Left renal cortex interstitium (tissue), 4 donors: ENCODE measurements at regions not wholly inside any gene's neighbourhood (a gene's known extent, or its start where the extent isn't known, plus 50 kb on each side); places are given as distances from the start of the nearest gene placed in this dataset.

ENCODE experiments used
- DNase-seq, 4 donors: peaks; one replicate each; pipeline ENCODE4 v3.0.0-alpha.2; 2013; ENCODE audit warnings: low read depth in 4 of 4, low spot score in 2 of 4, missing footprints in 1 of 4

DNA sequence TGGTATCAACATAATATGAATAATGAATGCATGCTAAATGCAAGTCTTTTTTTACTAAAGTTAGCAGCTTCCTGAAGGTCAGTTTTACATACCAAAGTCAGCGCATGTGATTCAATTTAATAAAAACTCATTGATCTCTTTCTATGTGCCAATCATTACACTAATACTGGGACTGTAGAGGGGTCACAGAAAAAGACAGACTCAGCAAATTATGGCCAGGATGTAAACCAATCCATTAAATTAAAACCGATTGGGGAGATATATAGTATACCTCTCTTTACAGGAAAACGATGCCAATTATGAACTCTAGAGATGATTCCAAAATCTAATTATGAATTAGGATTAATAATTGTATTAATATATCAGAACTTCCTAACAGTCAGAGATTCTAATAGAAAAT lies 624.4 kb upstream of the PCDH20 start:
- no peak for DNase-seq

GRCh38 chr13:62038214-62038613 lies 622.6 kb upstream of the PCDH20 start:
- DNase-seq = no peak

DNA sequence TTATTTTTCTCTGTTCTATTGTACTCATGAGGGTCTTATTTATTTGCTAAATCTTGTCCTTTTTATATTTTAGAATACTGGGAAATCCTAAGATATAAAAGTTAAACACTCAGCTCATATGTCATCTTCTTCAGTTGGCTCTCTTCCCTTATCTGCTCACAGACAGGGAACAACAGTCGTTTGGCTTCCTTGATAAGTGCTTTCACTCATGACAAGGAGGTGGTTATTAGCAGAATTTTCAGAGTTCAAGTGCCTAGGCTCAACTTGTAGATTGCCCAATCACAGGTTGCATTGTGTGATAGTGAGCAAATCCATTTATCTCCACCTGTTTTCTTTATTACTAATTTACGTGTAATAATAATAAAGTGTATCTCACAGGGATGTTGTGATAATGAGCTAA lies 620.3 kb upstream of the PCDH20 start:
- DNase-seq = no peak

GRCh38 chr13:62033934-62034333 lies 618.3 kb upstream of the PCDH20 start:
- DNase-seq = no peak

- DNase-seq = no peak
These were observed 606.7 kb upstream of the PCDH20 start for GRCh38 chr13:62022369-62022768.

- no peak for DNase-seq
These were observed 604.2 kb upstream of the PCDH20 start for GRCh38 chr13:62019858-62020257.

DNA sequence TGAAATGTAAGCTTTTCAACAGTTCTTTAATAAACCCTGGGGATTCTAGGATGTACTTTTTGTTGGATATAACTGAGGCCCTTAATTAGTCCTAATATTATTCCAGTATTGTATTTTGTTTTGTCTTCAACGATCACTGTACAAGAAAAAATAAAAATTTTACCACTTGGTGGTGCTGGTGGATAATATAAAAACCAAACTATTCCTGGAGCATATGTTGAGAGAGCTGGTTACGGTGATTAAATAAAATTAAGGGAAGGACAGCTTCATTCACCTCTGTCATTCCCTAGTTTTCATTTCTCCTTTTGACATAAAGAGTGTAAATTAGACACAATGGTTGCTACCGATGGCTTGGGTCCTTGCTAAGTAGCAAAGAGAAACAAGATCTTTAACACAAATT lies 598.6 kb upstream of the PCDH20 start:
- DNase-seq = peak in 3 of 4 donors; percentile 6 to 29 (median 22)

DNA sequence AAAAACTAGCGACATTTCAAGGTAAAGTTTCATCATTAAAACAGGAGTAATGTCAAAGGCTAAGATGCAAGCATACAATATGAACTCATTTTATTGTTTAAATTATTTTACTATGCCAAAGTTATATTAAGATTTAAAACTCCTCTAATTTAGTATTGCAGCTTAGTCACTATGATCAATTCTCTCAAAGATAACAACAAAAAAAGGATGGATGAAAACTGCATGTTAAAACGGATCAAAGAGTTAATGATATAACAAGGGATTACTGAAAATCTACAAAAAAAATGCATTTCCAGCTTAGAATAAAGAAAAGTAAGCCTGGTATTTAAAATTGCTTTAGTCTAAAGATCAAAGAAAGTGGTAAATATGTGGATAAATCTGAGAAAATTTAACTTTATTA lies 587.8 kb upstream of the PCDH20 start:
- DNase-seq = no peak

GRCh38 chr13:61994174-61994573 lies 578.5 kb upstream of the PCDH20 start:
- DNase-seq = no peak

DNA sequence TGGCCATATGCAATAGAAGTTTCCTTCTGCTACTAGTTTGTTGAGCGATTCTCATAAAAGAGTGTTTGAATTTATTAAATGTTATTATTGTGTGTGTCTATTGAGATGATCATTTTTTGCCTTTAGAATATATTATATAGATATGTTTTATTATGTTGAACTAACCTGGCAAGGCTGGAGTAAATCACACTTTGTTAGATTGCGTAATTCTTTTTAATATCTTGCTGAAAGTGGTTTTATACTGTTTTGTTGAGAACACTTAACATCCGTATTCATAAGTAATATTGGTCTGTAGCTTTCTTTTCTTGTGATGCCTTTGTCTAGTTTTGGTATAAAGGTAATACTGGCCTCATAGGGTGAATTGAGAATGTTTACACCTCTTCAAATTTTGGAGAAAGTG lies 574.3 kb upstream of the PCDH20 start:
- DNase-seq = no peak

DNA sequence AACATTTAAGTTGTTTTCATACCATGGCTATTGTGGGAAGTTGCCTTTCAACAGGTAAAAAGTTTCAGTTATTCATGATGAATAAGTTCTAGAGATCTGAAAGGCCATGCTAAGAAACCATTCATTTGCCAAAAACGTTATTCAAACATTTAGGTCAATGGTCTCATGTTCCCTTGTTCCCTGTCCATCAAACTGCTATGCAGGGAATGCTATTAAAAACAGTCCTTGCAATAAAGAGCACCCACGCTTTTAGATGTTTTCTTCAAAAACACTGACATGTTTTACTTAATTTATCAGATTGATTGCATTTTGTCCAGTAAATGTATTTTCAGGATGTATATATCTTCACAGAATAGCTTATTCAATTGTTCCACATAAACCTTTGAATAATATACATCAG lies 573.2 kb upstream of the PCDH20 start:
- DNase-seq = no peak

- no peak for DNase-seq
These were observed 559.4 kb upstream of the PCDH20 start for GRCh38 chr13:61975001-61975400.

GRCh38 chr13:61965756-61966155 lies 550.1 kb upstream of the PCDH20 start:
- DNase-seq = no peak

- no peak for DNase-seq
These were observed 545.3 kb upstream of the PCDH20 start for GRCh38 chr13:61960981-61961380.

DNA sequence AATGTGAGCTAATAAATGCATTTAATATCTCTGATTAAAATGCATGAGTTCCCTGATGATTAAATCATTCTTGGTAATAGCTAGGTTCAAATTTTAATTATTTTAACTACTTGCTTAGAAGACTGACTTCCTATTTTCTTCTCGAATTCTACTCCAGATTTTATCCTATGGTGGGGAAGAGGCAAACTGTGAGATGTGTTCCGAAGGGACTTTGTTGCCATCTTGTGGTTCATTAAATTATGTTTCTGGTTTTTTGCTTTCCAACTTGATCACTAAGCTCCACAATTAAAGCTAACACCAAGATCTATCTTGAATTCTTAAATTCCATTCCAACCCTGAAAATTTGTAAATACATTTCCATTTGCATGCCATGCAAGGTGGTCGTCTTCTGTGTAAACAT lies 538.4 kb upstream of the PCDH20 start:
- DNase-seq = peak in 2 of 4 donors; percentile 10 to 21

DNA sequence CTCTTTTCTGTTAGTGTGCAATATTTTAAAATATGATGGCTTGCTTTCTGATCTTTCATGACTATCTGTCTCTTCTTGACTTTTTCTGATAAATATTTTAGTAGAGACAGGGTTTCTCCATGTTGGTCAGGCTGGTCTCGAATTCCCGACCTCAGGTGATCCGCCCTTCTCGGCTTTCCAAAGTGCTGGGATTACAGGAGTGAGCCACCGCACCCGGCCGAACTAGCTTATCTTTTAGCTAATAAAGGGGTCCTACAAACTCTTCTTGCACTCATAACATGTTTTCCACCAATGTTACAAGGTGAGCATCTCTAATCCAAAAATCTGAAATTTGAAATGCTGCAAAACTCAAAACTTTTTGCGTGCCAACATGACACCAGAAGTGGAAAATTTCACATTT lies 535.2 kb upstream of the PCDH20 start:
- DNase-seq = no peak

DNA sequence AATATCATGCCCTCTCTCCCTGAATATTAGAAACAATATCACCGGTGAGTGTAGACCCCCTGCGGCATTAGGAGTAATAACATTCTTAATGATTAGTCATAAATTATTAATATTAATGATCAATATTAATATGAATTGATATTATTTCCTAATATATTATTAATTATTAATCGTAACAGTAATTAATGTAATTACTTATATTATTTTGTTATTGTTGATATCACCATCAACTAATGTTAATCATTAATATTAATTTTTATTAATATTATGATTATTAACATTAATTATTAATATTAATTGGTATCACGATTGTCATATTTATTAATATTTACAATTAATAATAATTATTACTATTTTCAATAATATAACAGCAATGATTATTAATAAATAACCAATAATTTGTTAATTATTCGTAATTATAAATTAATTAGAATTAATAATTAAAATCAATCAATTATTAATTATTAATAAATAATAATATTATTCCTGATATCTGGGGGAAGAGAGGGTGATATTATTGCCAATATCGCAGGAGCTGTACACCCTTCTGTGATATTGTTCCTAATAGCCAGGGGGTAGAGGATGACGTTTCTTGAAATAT lies 528.8 kb upstream of the PCDH20 start:
- DNase-seq = no peak

GRCh38 chr13:61935710-61936109 lies 520.1 kb upstream of the PCDH20 start:
- DNase-seq = no peak

GRCh38 chr13:61927648-61928047 lies 512.0 kb upstream of the PCDH20 start:
- no peak for DNase-seq

- DNase-seq = no peak
These were observed 503.2 kb upstream of the PCDH20 start for GRCh38 chr13:61918841-61919240.

DNA sequence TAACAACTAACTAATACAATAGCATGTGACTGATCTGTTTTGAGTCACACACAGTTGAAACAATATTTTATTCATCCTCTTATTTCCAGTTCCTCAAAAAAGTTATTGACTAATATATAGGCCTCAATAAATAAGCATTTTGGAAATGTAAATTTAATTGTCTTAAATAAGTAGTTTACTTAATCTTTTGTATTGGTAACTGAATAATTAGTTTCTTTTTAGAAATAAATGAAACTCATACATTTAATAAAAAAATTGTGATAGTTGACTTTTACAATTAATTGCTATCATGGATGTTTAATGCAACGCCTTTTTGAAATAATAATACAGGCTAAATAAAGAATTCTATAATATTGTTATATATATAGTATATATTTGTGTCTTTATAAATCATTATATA lies 500.8 kb upstream of the PCDH20 start:
- DNase-seq = no peak

- no peak for DNase-seq
These were observed 497.5 kb upstream of the PCDH20 start for GRCh38 chr13:61913183-61913582.

DNA sequence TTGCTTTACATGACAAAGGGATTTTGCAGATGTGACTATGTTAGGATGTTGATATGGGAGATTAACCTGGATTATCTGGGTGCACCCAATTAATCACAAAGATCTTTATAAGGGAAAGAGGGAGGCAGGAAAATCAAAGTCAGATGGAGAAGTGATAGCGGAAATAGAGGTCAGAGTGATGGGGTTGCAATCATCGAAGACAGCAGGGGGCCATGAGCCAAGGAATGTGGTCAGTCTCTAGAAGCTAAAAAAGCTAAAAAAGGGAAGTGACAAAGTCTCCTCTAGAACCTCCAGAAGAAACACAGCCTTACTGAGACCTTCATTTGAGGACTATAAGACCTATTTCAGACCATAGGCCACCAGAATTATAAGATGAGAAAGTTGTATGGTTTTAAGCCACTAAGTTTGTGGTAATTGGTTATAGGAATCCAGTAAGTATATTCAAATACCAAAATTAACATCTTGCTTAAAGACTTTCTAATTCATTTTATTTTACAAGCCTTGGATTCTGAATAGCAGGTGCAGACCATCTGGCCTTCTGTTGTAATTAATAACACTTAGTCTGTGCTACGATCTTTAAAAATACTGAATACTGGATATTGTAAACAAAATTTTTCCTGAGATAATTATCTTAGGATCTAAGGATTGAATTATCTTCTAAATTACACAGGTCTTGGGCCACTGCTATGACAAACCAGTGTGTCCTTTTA lies 493.4 kb upstream of the PCDH20 start:
- no peak for DNase-seq
